Suprapubic skin (tissue), 4 donors: ENCODE measurements at regions not wholly inside any gene's neighbourhood (a gene's known extent, or its start where the extent isn't known, plus 50 kb on each side); places are given as distances from the start of the nearest gene placed in this dataset.

Experiments
- DNase-seq, 2 donors: peaks; one replicate each; pipeline ENCODE4 v3.0.0-alpha.2; 2019; ENCODE audit warnings: low spot score in 2 of 2
- H3K27ac ChIP-seq: fragments of 200-600 bp; sonication (generic); one replicate; pipeline ENCODE4 v1.5.1; 2019
- H3K27me3 ChIP-seq: fragments of 200-600 bp; sonication (generic); one replicate; pipeline ENCODE4 v1.5.1; 2019
- H3K36me3 ChIP-seq: fragments of 200-600 bp; sonication (generic); one replicate; pipeline ENCODE4 v1.5.1; 2019
- H3K4me1 ChIP-seq: fragments of 200-600 bp; sonication (generic); one replicate; pipeline ENCODE4 v1.5.1; 2019
- H3K4me3 ChIP-seq: fragments of 200-600 bp; sonication (generic); one replicate; pipeline ENCODE4 v1.5.1; 2019; ENCODE audit warnings: mild to moderate bottlenecking
- H3K9me3 ChIP-seq: fragments of 200-600 bp; sonication (generic); one replicate; pipeline ENCODE4 v1.5.1; 2019
- EP300 ChIP-seq: sonication (generic); formaldehyde crosslinking; IDR thresholded peaks from one replicate; pipeline ENCODE4 v1.6.1; 2017; ENCODE audit warnings: antibody characterized with exemption
- POLR2A ChIP-seq, 2 donors: fragments of 450-650 bp; IDR thresholded peaks; one replicate each; pipeline ENCODE4 v1.6.1; 2017; ENCODE audit warnings: antibody characterized with exemption in 2 of 2, mild to moderate bottlenecking in 2 of 2, moderate library complexity in 2 of 2
- POLR2AphosphoS5 ChIP-seq, 3 donors: sonication (generic); formaldehyde crosslinking; IDR thresholded peaks; one replicate each; pipeline ENCODE4 v1.6.1; 2017; ENCODE audit warnings: antibody characterized with exemption in 3 of 3
- WGBS: methylation state at CpG from one replicate; pipeline ENCODE4 v1.1.5; 2018; 5-methylcytosine and 5-hydroxymethylcytosine counted together
- TF ChIP-seq, protein P1 (sequence below), 2 donors: fragments of 200-600 bp in 1 of 2; fragments of 450-650 bp in 1 of 2; sonication (generic) in 1 of 2; IDR thresholded peaks; one replicate each; pipeline ENCODE4 v1.5.1; 2016 to 2019; ENCODE audit warnings: antibody characterized with exemption in 2 of 2, mild to moderate bottlenecking in 1 of 2, moderate library complexity in 1 of 2

DNA sequence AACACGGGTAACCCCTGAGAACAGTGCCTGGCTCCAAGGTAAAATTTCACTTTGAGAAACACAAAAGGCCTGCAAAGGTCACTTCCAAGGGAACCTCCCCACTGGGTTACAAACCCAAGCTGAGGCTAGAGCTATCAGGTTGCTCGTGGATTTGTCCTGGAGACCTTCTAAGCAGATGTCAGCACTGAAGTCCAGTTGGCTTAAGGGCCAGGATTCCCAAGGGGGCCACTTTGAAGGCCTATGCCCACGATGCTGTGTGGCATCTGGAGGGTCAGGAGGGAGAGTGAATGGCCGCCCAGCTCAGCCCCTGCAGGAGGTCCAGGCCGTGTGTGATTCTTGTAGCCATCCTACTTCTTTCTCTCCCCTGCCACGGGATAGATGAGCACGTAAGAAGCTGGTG is 100.2 kb upstream of the FSTL4 start:
- DNase-seq, result no peak
- H3K27me3 ChIP-seq, result no peaks in the 10 kb centered on the region
- no peaks in the 10 kb centered on the region for H3K9me3 ChIP-seq
- H3K4me1 ChIP-seq, result peaks cover 5% of the 10 kb centered on the region
- TF ChIP-seq, protein P1, sequence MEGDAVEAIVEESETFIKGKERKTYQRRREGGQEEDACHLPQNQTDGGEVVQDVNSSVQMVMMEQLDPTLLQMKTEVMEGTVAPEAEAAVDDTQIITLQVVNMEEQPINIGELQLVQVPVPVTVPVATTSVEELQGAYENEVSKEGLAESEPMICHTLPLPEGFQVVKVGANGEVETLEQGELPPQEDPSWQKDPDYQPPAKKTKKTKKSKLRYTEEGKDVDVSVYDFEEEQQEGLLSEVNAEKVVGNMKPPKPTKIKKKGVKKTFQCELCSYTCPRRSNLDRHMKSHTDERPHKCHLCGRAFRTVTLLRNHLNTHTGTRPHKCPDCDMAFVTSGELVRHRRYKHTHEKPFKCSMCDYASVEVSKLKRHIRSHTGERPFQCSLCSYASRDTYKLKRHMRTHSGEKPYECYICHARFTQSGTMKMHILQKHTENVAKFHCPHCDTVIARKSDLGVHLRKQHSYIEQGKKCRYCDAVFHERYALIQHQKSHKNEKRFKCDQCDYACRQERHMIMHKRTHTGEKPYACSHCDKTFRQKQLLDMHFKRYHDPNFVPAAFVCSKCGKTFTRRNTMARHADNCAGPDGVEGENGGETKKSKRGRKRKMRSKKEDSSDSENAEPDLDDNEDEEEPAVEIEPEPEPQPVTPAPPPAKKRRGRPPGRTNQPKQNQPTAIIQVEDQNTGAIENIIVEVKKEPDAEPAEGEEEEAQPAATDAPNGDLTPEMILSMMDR (IDR thresholded peaks at IDR 0.05), result no peak
- TF ChIP-seq EP300 (no peak), POLR2AphosphoS5 (IDR thresholded peaks at IDR 0.05) (no peak), POLR2A (IDR thresholded peaks at IDR 0.05) (no peak)
- no peak overlapping the region for H3K27ac ChIP-seq
- WGBS, result 82% methylated on average over 7 of the region's 7 CpGs
- H3K4me3 ChIP-seq, result no peak overlapping the region
- no peaks in the 10 kb centered on the region for H3K36me3 ChIP-seq

DNA sequence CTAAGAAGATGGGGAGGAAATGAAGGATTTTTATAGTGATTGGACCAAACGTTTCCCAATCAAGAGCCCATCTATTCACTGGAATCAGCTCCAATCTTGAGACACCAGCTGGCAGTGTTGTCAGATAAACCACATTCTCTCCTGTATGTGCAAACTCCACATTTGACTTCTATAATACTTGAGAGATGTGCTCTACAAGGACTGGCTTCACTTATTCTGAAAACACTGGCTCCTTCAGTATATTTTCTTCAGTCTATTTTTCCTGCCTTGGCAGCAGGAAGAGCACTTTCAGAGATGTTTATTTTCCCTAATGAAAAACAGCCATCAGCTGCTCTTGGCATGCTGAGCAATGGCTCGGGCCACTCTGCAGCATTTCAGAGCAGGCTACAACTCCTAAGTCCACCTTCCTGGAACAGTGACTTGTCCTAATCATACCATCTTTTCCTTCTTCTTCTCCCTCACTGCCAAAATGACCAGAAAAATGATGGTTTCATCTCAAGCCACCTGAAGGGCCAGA is 96.9 kb upstream of the FSTL4 start:
- H3K4me3 ChIP-seq, result no peak overlapping the region
- H3K9me3 ChIP-seq, result no peaks in the 10 kb centered on the region
- peaks cover 5% of the 10 kb centered on the region for H3K4me1 ChIP-seq
- no peaks in the 10 kb centered on the region for H3K36me3 ChIP-seq
- no peak overlapping the region for H3K27ac ChIP-seq
- no peaks in the 10 kb centered on the region for H3K27me3 ChIP-seq
- 33% methylated on average over 2 of the region's 2 CpGs for WGBS
- DNase-seq, result peak; percentile 7 to 34
- TF ChIP-seq, protein P1 (IDR thresholded peaks at IDR 0.05), result no peak
- TF ChIP-seq EP300 (no peak), POLR2A (IDR thresholded peaks at IDR 0.05) (no peak), POLR2AphosphoS5 (IDR thresholded peaks at IDR 0.05) (no peak)

DNA sequence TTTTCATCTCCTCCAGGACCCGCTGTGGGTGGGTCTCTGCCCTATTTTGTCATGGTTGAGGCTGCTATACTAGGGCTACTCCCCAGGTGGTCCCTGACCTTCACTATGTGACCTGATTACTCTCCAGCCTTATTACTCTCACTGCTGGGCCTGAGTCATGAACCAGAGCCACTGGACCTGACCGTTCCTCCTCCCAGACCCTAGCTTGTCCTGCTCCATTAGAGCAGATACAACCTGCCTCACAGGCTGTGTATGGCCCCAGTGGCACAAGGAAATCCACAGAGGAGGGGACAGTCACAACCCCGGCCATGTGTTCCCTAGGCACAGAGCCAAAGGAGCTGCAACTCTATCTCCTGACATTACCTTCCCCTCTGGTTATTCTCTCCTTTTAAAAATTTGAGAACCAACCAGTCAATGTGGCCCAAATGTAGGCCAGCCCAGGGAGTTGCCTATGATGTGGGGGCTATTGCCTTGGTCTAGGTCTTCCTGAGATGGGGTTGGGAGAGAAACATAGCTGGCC is 96.0 kb upstream of the FSTL4 start:
- Histone ChIP-seq H3K27me3 (no peaks in the 10 kb centered on the region), H3K27ac (no peak overlapping the region), H3K4me3 (no peak overlapping the region), H3K36me3 (no peaks in the 10 kb centered on the region), H3K9me3 (no peaks in the 10 kb centered on the region), H3K4me1 (peaks cover 5% of the 10 kb centered on the region)
- WGBS, result 63% methylated on average over 3 of the region's 3 CpGs
- DNase-seq, result peak; percentile 15 to 31
- TF ChIP-seq EP300, result no peak
- TF ChIP-seq POLR2A (IDR thresholded peaks at IDR 0.05), result no peak
- TF ChIP-seq, protein P1 (IDR thresholded peaks at IDR 0.05), result no peak

DNA sequence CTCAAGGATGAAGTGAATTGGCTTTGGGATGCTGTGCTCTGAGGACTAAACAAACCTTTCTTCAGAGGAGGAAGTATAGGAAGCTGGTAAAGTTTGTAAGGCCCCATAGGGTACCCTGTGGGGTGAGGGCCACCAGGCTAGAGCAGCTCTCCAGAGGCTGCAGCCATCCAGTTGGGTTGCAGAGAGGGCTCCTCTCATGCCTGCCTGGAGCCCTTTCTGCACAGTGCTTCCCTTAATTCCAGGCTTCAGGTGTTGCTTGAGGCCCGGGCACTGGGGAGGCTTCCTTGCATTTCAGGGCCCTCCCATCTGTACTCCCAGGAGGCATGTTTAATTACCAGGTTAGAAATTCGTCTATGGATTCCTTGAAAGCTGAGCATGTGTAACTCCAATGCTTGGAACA is 95.3 kb upstream of the FSTL4 start:
- H3K4me1 ChIP-seq, result peaks cover 5% of the 10 kb centered on the region
- H3K27ac ChIP-seq, result no peak overlapping the region
- TF ChIP-seq, protein P1 (IDR thresholded peaks at IDR 0.05), result no peak
- TF ChIP-seq POLR2A (IDR thresholded peaks at IDR 0.05) (no peak), POLR2AphosphoS5 (IDR thresholded peaks at IDR 0.05) (no peak), EP300 (no peak)
- H3K9me3 ChIP-seq, result no peaks in the 10 kb centered on the region
- 40% methylated on average over 2 of the region's 2 CpGs for WGBS
- H3K27me3 ChIP-seq, result no peaks in the 10 kb centered on the region
- H3K4me3 ChIP-seq, result no peak overlapping the region
- DNase-seq, result peak in 1 of 2 donors; percentile 4
- no peaks in the 10 kb centered on the region for H3K36me3 ChIP-seq

DNA sequence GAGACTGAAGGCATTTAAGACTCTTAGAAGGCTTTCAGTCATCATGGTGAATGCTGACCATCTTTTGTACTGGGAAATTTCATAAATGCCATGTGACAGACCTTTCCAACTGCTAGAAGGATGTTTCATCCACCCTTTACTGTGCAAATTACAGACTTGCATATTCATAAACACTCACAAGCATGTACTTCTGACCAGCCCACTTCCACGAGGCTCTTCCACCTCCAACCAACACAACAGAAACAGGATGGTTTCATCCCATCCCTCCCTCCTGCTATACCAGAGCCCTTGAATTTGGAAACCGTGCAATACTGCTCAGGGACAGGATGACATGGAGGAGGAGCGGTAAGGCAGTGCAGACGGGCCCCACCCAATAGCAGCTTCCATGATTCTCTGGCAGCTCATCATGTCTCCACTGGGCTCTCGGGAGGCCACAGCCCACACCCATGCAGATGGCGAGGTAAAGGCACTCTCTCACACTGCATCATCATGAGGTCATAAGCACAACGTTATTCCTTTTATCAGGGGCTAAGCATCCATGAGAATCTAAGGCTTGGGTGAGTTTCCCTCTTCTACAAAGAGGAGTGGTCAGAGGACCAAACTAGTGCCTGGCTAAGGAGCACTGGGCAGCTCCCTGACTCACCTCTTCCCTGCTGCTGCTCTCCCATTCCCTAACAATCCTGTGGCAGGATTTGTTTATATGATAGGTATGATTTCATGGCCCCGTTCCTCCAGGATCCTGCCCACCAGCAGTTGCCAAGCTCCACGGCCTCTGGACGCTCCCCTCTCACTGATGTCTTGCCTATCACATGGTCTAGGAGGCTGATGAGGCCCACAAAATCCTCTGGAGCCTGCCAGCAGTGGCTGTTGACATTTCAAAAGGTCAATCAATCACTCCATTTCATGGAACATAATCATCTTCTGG is 94.4 kb upstream of the FSTL4 start:
- Histone ChIP-seq H3K36me3 (no peaks in the 10 kb centered on the region), H3K4me3 (no peak overlapping the region), H3K27ac (no peak overlapping the region), H3K4me1 (peaks cover 5% of the 10 kb centered on the region), H3K9me3 (no peaks in the 10 kb centered on the region), H3K27me3 (no peaks in the 10 kb centered on the region)
- WGBS, result 72% methylated on average over 9 of the region's 10 CpGs
- no peak for TF ChIP-seq POLR2A (IDR thresholded peaks at IDR 0.05)
- TF ChIP-seq EP300, result no peak
- TF ChIP-seq POLR2AphosphoS5 (IDR thresholded peaks at IDR 0.05), result no peak
- TF ChIP-seq, protein P1 (IDR thresholded peaks at IDR 0.05), result no peak
- DNase-seq, result peak; percentile 34 to 48
